ENCODE measurements at regions not wholly inside any gene's neighbourhood (a gene's known extent, or its start where the extent isn't known, plus 50 kb on each side); places are given as distances from the start of the nearest gene placed in this dataset.

DNA sequence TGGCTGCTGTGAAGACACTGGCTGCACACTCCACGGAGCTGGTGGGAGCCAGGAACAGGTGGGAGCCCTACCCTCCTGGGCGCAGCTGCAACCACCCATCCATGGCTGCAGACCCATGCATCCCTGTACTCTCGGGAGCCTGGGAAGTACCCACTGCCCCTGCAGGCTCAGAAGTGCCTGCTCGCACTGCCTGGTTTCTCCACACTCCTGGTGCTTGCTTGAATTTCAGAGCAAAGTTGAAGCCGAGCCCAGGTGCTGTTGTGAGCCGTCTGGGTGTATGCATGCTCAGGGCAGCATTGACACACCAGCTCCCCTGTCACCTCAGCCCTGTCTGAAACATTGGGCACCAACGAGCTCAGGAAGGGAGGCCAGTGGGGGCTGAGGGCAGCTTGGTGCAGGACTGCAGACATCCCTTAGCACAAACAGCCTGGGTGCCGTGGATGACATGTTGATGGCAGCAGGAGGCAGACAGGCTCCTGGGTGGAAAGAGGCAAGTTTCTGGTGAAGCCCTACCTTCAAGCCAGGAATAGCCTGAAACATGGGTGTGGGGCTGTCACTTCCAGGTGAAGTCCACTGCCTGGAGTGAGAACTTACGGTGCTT, 585.9 kb downstream of the PCDH18 start:
- no peak for TF ChIP-seq POLR2A (IDR thresholded peaks at IDR 0.05; ENCODE audit: low read length)
- no peak for TF ChIP-seq GATA1 (IDR thresholded peaks at IDR 0.05; ENCODE audit: low read depth, low read length)

Measured in erythroblast (primary cell).